MM.1S (cell line): ENCODE measurements at regions not wholly inside any gene's neighbourhood (a gene's known extent, or its start where the extent isn't known, plus 50 kb on each side); places are given as distances from the start of the nearest gene placed in this dataset.

Experiments
- CTCF ChIP-seq: fragments of 300-600 bp; sonication (generic); IDR thresholded peaks from 2 replicates; pipeline ENCODE4 v1.5.1; 2016; ENCODE audit warnings: antibody characterized with exemption, low read length, mixed read lengths
- EZH2 ChIP-seq: fragments of 300-600 bp; sonication (generic); optimal IDR thresholded peaks from 2 replicates; pipeline ENCODE3; 2017; ENCODE audit warnings: low read depth, mild to moderate bottlenecking, antibody characterized with exemption, low read length, mixed read lengths
- EZH2phosphoT487 ChIP-seq: fragments of 300-600 bp; sonication (generic); IDR thresholded peaks from 2 replicates; pipeline ENCODE4 v1.6.1; 2018; ENCODE audit warnings: antibody characterized with exemption, low read length

- TF ChIP-seq EZH2: no peak
- TF ChIP-seq CTCF: no peak
- TF ChIP-seq EZH2phosphoT487: no peak
Observed at GRCh38 chr21:27129215-27129614, 162.3 kb upstream of the ADAMTS5 start.
